HL-60 (cell line): ENCODE measurements at regions not wholly inside any gene's neighbourhood (a gene's known extent, or its start where the extent isn't known, plus 50 kb on each side); places are given as distances from the start of the nearest gene placed in this dataset.
"Not testable (repeated sequence)": the region's sequence is repeated elsewhere in the genome, so short reads cannot be mapped to it uniquely, and the experiment has no call there.

Experiments
- DNase-seq, 2 experiments: peaks; one replicate each; pipeline ENCODE4 v3.0.0-alpha.2; 2010 to 2020; ENCODE audit warnings: low read depth in 1 of 2, low spot score in 1 of 2
- H3K27ac ChIP-seq: fragments of 250-450 bp; sonication (Bioruptor Pico); replicated peaks from 2 replicates; pipeline ENCODE4 v1.5.1; 2020; ENCODE audit warnings: mild to moderate bottlenecking, moderate library complexity
- H3K27me3 ChIP-seq: fragments of 250-450 bp; sonication (Bioruptor Pico); 2 replicates; pipeline ENCODE4 v1.5.1; 2021; ENCODE audit warnings: mild to moderate bottlenecking, moderate library complexity; ENCODE audit not compliant: insufficient read depth, poor library complexity, severe bottlenecking
- H3K4me3 ChIP-seq: replicated peaks from 2 replicates; pipeline ENCODE4 v1.5.1; 2011; ENCODE audit warnings: mild to moderate bottlenecking, control low read depth, low read length; ENCODE audit not compliant: insufficient read depth
- CTCF ChIP-seq: IDR thresholded peaks from one replicate; pipeline ENCODE4 v1.5.1; 2011; ENCODE audit warnings: low read length, control low read depth, inconsistent platforms; ENCODE audit not compliant: insufficient read depth
- GABPA ChIP-seq: IDR thresholded peaks from 2 replicates; pipeline ENCODE4 v1.6.1; 2012; ENCODE audit warnings: low read depth
- POLR2AphosphoS5 ChIP-seq: IDR thresholded peaks from 2 replicates; pipeline ENCODE4 v1.6.1; 2012; ENCODE audit warnings: low read depth
- SPI1 ChIP-seq: IDR thresholded peaks from 2 replicates; pipeline ENCODE4 v1.6.1; 2012; ENCODE audit warnings: low read depth, mild to moderate bottlenecking, borderline replicate concordance
- TF ChIP-seq, protein P1 (sequence below): IDR thresholded peaks from 2 replicates; pipeline ENCODE4 v1.6.1; 2012; ENCODE audit warnings: low read depth; ENCODE audit not compliant: insufficient replicate concordance

GRCh38 chr7:55261386-55261770 is 103.8 kb upstream of the LANCL2 start:
- H3K4me3 ChIP-seq, result no peak overlapping the region
- peaks cover 7% of the 10 kb centered on the region for H3K27me3 ChIP-seq
- H3K27ac ChIP-seq, result no peak overlapping the region
- TF ChIP-seq CTCF, result no peak
- no peak for TF ChIP-seq POLR2AphosphoS5
- DNase-seq, result no peak

DNA sequence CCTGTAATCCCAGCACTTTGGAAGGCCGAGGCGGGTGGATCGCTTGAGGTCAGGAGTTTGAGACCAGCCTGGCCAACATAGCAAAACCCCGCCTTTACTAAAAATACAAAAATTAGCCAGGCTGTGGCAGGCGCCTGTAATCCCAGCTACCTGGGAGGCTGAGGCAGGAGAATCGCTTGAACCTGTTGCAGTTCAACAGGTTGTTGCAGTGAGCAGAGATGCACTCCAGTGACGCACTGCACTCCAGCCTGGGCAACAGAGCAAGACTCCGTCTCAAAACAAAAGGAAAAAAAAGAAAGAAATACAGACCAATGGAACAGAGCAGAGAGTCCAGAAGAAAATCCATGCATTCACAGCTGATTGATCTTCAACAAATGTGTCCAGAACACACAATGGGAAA is 99.8 kb upstream of the LANCL2 start:
- not testable (repeated sequence) for DNase-seq, H3K27me3 ChIP-seq, H3K27ac ChIP-seq, H3K4me3 ChIP-seq

DNA sequence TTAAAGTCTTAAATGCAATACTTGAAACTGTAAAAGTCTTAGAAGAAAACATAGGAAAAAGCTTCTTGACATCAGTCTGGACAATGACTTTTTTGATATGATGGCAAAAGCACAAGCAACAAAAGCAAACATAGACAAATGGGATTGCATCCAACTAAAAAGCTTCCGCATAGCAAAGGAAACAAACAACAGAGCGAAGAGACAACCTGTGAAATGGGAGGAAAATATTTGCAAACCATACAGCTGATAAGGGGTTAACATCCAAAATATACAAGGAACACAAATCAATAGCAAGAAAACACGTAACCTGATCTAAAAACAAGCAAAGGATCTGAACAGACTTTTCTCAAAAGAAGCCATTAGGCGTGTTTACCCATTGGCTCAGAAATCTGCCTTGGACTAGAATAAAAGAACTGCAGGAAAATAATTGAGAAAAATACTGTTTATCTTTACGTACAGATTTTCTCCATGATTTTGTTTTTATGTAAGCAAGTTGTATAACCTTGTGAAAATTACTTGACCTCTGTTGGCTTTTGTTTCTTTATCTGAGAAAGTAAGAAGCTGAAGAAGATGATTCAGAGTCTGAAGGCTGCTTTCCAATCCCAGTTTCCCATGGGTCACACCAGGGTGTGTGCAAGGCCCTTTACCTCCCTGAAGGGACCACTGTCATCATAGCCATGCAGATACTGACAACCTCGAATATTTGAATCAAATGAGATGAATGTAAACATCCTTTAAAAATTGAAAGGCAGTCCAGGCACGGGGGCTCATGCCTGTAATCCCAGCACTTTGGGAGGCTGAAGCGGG is 99.1 kb upstream of the LANCL2 start:
- DNase-seq, result no peak
- TF ChIP-seq GABPA (no peak), SPI1 (no peak), CTCF (no peak), POLR2AphosphoS5 (no peak)
- TF ChIP-seq, protein P1, sequence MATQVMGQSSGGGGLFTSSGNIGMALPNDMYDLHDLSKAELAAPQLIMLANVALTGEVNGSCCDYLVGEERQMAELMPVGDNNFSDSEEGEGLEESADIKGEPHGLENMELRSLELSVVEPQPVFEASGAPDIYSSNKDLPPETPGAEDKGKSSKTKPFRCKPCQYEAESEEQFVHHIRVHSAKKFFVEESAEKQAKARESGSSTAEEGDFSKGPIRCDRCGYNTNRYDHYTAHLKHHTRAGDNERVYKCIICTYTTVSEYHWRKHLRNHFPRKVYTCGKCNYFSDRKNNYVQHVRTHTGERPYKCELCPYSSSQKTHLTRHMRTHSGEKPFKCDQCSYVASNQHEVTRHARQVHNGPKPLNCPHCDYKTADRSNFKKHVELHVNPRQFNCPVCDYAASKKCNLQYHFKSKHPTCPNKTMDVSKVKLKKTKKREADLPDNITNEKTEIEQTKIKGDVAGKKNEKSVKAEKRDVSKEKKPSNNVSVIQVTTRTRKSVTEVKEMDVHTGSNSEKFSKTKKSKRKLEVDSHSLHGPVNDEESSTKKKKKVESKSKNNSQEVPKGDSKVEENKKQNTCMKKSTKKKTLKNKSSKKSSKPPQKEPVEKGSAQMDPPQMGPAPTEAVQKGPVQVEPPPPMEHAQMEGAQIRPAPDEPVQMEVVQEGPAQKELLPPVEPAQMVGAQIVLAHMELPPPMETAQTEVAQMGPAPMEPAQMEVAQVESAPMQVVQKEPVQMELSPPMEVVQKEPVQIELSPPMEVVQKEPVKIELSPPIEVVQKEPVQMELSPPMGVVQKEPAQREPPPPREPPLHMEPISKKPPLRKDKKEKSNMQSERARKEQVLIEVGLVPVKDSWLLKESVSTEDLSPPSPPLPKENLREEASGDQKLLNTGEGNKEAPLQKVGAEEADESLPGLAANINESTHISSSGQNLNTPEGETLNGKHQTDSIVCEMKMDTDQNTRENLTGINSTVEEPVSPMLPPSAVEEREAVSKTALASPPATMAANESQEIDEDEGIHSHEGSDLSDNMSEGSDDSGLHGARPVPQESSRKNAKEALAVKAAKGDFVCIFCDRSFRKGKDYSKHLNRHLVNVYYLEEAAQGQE, result no peak
- Histone ChIP-seq H3K27ac (no peak overlapping the region), H3K27me3 (peaks cover 4% of the 10 kb centered on the region), H3K4me3 (no peak overlapping the region)

DNA sequence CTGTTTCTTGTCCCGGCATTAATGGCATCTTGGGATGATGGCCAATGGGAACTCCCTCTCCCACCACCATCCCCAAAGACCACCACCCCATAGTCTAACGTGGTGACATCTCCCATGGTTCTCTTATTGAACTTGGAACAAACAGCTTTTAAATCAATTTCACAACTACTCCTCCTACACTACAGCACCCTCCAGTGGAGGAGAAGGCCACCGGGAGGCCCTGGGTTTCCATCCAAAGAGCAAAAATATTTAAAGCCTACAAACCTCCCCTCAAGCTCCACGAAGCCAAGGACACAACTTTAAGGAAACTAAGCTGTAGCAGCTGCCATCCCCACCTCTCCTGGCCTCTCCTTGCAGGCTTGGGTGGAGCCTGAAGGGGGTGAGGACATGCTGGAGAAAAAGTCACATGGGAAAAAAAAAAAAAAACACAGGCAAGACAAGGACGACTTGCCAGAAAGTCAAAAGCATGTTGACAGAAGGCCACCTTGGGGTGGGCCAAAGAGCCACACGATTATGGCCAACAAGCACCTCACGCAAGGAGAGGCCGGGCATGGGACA is 94.0 kb upstream of the LANCL2 start:
- no peaks in the 10 kb centered on the region for H3K27me3 ChIP-seq
- no peak overlapping the region for H3K27ac ChIP-seq
- no peak for TF ChIP-seq SPI1
- TF ChIP-seq GABPA, result no peak
- no peak for TF ChIP-seq CTCF
- TF ChIP-seq POLR2AphosphoS5, result no peak
- TF ChIP-seq, protein P1, result no peak
- DNase-seq, result no peak
- H3K4me3 ChIP-seq, result no peak overlapping the region
